Stomach smooth muscle (tissue), 2 donors: ENCODE measurements at regions not wholly inside any gene's neighbourhood (a gene's known extent, or its start where the extent isn't known, plus 50 kb on each side); places are given as distances from the start of the nearest gene placed in this dataset.
"Not testable (repeated sequence)": the region's sequence is repeated elsewhere in the genome, so short reads cannot be mapped to it uniquely, and the experiment has no call there.

Experiments
- H3K27ac ChIP-seq: one replicate; pipeline ENCODE4 v1.7.0; 2013; ENCODE audit warnings: mild to moderate bottlenecking, low read length, inconsistent platforms
- H3K27me3 ChIP-seq, 2 donors: one replicate each; pipeline ENCODE4 v1.7.0; 2013; ENCODE audit warnings: low read length in 2 of 2; ENCODE audit not compliant: insufficient read depth in 2 of 2, control insufficient read depth in 1 of 2
- H3K36me3 ChIP-seq, 2 donors: one replicate each; pipeline ENCODE4 v1.7.0; 2013; ENCODE audit warnings: low read length in 2 of 2; ENCODE audit not compliant: control insufficient read depth in 2 of 2, insufficient read depth in 2 of 2
- H3K4me1 ChIP-seq: one replicate; pipeline ENCODE4 v1.7.0; 2013; ENCODE audit warnings: low read length; ENCODE audit not compliant: control insufficient read depth, insufficient read depth
- H3K4me3 ChIP-seq, 2 donors: one replicate each; pipeline ENCODE4 v1.7.0; 2013; ENCODE audit warnings: low read length in 2 of 2
- H3K9ac ChIP-seq, 2 donors: one replicate each; pipeline ENCODE4 v1.7.0; 2013; ENCODE audit warnings: low read length in 2 of 2, mild to moderate bottlenecking in 1 of 2
- H3K9me3 ChIP-seq, 2 donors: one replicate each; pipeline ENCODE4 v1.7.0; 2013; ENCODE audit warnings: low read length in 2 of 2; ENCODE audit not compliant: control insufficient read depth in 2 of 2
- donor health status: healthy.
- donor health status: Pancreatic carcinoma.

DNA sequence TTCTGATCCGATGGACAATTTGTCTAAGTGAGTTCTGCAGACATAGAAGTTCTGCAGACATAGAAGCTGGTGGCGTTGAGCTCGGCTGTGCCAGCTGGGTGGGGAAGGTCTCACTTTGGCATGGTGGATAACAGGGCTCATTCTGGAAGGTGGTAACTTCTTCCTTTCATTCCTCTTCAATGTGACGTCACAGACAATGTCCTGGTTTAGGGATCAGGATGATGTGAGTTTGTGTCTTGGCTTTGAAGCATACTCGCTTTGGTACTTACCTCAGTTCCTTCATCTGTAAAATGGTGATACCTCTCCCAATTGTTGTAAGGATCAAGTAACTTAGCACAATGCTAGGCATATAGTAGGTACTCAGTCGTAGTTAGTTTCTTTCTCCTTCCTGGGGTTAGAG lies 408.8 kb upstream of the ASIC2 start:
- H3K9ac ChIP-seq: no peak overlapping the region
- H3K4me3 ChIP-seq: no peak overlapping the region
- no peaks in the 10 kb centered on the region for H3K36me3 ChIP-seq
- H3K4me1 ChIP-seq: no peaks in the 10 kb centered on the region
- no peak overlapping the region for H3K27ac ChIP-seq
- peaks cover 0 to 2% of the 10 kb centered on the region in 2 donors for H3K9me3 ChIP-seq
- H3K27me3 ChIP-seq: peaks cover 0 to 7% of the 10 kb centered on the region in 2 donors

DNA sequence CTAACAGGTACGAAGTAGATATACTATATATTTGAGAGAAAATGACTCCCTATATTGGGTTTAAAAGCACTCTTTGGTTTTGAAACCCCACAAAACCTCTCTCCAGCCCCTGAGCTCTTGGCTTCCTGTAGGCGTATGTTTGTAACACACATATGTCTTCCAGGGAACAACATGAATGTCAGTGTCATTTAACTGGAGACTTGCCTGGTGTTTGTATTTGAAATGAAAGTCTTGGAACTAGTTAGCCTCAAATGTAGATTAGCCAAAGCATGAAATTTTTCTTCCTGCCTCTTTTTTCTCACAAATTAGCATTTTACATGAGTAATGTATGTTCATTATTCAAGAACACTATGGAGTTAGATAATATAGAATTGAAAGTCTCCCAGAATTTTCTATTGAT lies 411.8 kb upstream of the ASIC2 start:
- H3K36me3 ChIP-seq: no peaks in the 10 kb centered on the region
- H3K4me1 ChIP-seq: no peaks in the 10 kb centered on the region
- no peak overlapping the region for H3K9ac ChIP-seq
- no peak overlapping the region for H3K4me3 ChIP-seq
- H3K27ac ChIP-seq: no peak overlapping the region
- H3K9me3 ChIP-seq: no peaks in the 10 kb centered on the region
- H3K27me3 ChIP-seq: peaks cover 0 to 3% of the 10 kb centered on the region in 2 donors

DNA sequence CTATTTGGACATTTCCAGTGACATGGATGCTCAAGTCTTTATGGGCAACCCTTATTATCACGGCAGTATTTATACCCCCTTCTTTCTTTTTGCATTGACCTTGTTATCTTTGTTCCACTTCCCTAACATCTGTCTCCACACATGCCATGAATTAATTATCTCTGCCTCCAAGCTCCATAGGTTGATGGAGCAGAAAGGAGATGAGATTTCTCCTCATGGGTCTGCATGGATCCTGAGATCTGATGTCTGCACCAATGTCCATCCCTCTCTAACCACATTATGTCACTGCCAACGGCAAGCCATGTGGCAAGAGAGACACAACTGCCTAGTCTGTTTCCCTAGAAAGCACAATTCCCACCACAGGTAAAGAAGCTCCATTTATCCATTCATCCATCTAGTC lies 416.8 kb upstream of the ASIC2 start:
- Histone ChIP-seq H3K4me1 (no peaks in the 10 kb centered on the region), H3K9me3 (no peaks in the 10 kb centered on the region), H3K9ac (no peak overlapping the region), H3K27ac (no peak overlapping the region), H3K27me3 (no peaks in the 10 kb centered on the region), H3K36me3 (no peaks in the 10 kb centered on the region), H3K4me3 (no peak overlapping the region)

DNA sequence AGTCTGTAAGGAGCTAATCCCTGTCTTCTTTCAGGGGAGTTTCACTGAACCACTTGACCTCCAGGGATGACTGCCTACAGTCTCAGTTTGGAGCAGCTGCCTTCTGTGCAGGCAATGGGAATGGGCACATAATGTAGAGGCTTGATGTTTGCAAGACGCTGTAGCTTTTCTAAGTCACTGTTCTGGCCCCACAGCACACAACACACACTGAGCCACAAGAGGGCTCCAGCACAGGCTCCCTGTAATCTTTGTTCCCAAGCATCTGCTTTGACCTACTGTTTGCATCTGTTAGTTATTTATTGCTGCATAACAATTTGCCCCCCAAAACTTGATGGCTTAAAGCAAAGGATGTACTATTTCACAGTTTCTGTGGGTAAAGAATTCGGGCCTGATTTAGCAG lies 419.0 kb upstream of the ASIC2 start:
- Histone ChIP-seq H3K4me1 (no peaks in the 10 kb centered on the region), H3K4me3 (no peak overlapping the region), H3K27ac (no peak overlapping the region), H3K36me3 (no peaks in the 10 kb centered on the region), H3K9ac (no peak overlapping the region), H3K27me3 (no peaks in the 10 kb centered on the region), H3K9me3 (no peaks in the 10 kb centered on the region)

DNA sequence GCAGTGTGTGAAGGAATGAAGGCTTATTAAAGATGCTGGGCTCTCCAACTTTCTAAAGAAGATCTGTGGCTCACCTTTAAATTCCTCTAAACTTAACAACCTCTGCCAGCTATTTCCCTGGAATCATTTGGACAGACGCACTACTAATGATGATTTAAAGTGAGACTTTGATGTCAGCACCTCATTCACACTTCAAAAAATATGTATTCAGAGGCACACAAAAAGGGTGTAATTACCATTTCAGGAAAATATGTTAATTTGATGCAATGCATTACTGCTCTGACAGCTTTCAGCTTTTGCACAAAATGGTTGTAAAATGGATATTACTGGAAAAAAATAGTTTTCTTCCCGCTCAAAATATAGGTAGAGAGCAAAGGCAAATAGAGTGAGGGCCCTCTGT lies 423.9 kb upstream of the ASIC2 start:
- H3K9ac ChIP-seq: no peak overlapping the region
- no peak overlapping the region for H3K4me3 ChIP-seq
- no peak overlapping the region for H3K27ac ChIP-seq
- no peaks in the 10 kb centered on the region for H3K4me1 ChIP-seq
- H3K36me3 ChIP-seq: no peaks in the 10 kb centered on the region
- H3K9me3 ChIP-seq: no peaks in the 10 kb centered on the region
- no peaks in the 10 kb centered on the region for H3K27me3 ChIP-seq

DNA sequence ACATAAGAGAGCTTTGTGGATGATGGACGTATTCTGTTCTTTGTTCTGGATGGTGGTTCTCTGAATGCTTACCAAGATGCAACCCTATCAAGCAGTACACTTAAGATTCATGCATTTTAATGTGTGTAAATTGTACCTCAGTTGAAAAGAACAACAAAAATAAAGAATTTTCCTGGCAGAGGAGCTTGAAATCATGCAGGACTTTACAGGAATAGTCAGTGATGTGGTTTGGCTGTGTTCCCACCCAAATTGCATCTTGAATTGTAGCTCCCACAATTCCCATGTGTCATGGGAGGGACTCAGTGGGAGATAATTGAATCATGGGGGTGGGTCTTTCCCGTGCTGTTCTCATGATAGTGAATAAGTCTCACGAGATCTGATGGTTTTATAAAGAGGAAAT lies 430.6 kb upstream of the ASIC2 start:
- H3K9ac ChIP-seq, H3K4me1 ChIP-seq, H3K36me3 ChIP-seq, H3K27ac ChIP-seq, H3K9me3 ChIP-seq, H3K4me3 ChIP-seq: not testable (repeated sequence)
- H3K27me3 ChIP-seq: peaks cover 4 to 12% of the 10 kb centered on the region in 2 donors

DNA sequence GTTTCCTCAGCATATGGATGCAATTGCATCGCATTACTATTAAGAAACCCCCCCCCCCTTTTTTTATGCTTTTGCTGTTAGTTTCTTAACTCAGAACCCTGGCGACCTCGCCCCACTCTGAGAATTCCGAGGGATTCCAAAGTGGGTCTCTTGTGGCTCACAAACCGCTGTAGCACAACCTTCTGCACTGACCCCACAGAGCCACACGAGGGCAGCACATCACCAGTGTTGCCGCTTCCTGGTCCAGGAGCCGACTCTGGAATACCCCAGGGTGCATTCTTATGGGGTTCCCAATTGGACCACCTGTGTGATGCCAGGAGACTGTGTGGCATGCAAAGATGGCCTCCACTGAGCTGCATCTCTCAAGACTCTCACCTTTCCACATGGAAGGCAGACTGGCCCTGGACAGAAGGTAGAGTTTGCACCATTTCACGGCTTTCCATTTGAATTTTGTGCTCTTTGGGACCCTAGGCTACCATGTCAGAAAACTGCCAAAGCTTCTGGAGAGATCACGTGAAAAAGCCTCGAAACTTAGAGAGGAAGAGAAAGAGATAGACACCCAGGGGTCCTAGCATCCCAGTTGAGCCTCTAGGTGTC lies 432.7 kb upstream of the ASIC2 start:
- peaks cover 4 to 14% of the 10 kb centered on the region in 2 donors for H3K27me3 ChIP-seq

DNA sequence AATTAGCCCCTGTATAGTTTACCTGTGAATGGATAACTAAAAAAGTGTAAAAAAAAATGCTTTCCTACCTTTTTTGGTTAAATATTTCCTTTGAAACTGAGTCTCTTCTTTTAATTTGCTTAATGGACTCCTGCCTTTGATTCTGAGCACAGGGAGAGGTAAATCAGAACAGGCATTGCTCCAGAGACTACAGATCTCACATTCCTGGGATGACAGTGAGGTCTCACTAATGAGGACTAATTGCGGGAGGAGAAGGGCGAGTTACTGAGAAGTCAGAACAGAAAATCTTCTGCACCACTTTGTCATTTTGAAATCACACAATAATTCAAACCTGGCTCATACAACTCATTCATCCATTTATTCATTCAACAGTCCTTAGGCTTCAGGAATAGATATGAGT lies 437.0 kb upstream of the ASIC2 start:
- H3K9me3 ChIP-seq: peaks cover 3 to 5% of the 10 kb centered on the region in 2 donors
- no peak overlapping the region for H3K27ac ChIP-seq
- peaks cover 4 to 20% of the 10 kb centered on the region in 2 donors for H3K27me3 ChIP-seq
- H3K4me1 ChIP-seq: no peaks in the 10 kb centered on the region
- no peaks in the 10 kb centered on the region for H3K36me3 ChIP-seq
- no peak overlapping the region for H3K9ac ChIP-seq
- H3K4me3 ChIP-seq: no peak overlapping the region

More for the DNA sequence above, 432.7 kb upstream of the ASIC2 start:
- Histone ChIP-seq H3K9ac (no peak overlapping the region), H3K4me1 (no peaks in the 10 kb centered on the region), H3K9me3 (peaks cover 0 to 3% of the 10 kb centered on the region in 2 donors), H3K36me3 (no peaks in the 10 kb centered on the region), H3K27ac (no peak overlapping the region), H3K4me3 (no peak overlapping the region)

DNA sequence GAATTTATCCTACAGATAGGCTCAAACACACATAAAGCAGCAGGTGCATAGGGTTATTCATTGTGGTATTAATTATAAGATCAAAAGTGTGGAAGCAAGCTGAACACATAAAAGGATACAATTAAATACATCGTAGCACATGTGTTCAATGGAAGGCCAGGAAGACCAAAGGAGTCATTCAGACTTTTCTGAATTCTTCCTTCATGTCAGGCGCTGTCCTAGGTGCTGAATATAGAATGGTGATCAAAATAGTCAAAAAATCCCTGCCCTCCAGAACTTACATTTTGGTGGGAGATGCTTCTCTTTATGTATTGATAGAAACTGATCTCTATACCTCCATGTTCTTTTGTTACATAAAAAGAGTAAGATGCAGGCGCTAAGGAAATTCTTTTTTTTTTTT lies 439.0 kb upstream of the ASIC2 start:
- H3K27ac ChIP-seq: no peak overlapping the region
- H3K9me3 ChIP-seq: peaks cover 0 to 5% of the 10 kb centered on the region in 2 donors
- H3K4me1 ChIP-seq: no peaks in the 10 kb centered on the region
- H3K36me3 ChIP-seq: no peaks in the 10 kb centered on the region
- H3K9ac ChIP-seq: no peak overlapping the region
- H3K27me3 ChIP-seq: peaks cover 0 to 16% of the 10 kb centered on the region in 2 donors
- H3K4me3 ChIP-seq: no peak overlapping the region

DNA sequence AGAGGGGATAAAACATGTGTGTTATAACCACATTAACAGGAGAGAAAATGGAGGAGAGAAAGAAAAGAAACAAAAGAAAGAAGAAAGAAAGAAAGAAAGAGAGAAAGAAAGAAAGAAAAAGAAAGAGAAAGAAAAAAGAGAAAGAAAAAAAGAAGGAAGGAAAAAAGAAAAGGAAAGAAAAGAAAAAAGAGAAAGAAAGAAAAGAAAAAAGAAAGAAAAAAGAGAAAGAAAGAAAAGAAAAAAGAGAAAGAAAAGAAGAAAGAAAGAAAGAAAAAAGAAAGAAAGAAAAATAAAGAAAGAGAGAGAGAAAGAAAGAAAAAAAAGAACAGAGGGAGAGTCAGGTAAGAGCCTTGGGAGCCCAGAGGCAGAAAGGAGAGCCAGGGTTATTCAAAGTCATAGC lies 446.6 kb upstream of the ASIC2 start:
- no peak overlapping the region for H3K4me3 ChIP-seq
- peaks cover 2 to 13% of the 10 kb centered on the region in 2 donors for H3K27me3 ChIP-seq
- H3K36me3 ChIP-seq: no peaks in the 10 kb centered on the region
- no peak overlapping the region for H3K27ac ChIP-seq
- H3K4me1 ChIP-seq: no peaks in the 10 kb centered on the region
- no peak overlapping the region for H3K9ac ChIP-seq
- no peaks in the 10 kb centered on the region for H3K9me3 ChIP-seq

DNA sequence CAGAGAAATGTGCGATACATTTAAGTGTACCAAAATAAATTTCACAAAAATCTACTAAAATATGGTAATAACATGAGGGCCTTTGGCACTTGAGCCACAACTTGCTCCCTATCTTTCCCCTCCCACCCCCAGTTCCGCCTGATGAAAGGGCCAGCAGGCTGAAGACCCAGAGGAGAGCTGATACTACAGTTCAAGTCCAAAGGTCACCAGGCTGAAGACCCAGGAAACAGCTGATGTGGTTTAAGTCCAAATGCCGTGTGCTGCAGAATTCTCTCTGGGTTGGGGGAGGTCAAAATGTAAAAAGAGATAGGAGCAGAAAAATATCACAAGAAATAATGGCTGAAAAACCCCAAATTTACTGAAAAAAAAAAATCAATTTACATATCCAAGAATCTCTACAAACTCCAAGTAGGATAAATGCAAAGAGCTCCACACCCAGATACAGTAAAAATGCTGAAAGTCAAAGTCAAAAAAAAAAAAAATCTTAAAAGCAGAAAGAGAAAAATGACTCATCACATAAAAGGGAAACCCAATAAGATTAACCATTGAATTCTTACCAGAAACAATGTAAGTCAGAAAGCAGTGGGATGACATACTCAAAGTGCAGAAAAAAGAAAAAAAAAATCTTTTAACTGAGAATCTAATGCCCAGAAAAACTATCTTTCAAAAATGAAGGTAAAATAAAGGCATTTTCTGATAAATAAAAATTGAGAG lies 452.1 kb upstream of the ASIC2 start:
- H3K27me3 ChIP-seq: peaks cover 5 to 12% of the 10 kb centered on the region in 2 donors
- H3K9ac ChIP-seq: no peak overlapping the region
- no peak overlapping the region for H3K27ac ChIP-seq
- H3K36me3 ChIP-seq: no peaks in the 10 kb centered on the region
- no peaks in the 10 kb centered on the region for H3K4me1 ChIP-seq
- no peaks in the 10 kb centered on the region for H3K9me3 ChIP-seq
- no peak overlapping the region for H3K4me3 ChIP-seq
